ENCODE measurements at regions not wholly inside any gene's neighbourhood (a gene's known extent, or its start where the extent isn't known, plus 50 kb on each side); places are given as distances from the start of the nearest gene placed in this dataset.

DNA sequence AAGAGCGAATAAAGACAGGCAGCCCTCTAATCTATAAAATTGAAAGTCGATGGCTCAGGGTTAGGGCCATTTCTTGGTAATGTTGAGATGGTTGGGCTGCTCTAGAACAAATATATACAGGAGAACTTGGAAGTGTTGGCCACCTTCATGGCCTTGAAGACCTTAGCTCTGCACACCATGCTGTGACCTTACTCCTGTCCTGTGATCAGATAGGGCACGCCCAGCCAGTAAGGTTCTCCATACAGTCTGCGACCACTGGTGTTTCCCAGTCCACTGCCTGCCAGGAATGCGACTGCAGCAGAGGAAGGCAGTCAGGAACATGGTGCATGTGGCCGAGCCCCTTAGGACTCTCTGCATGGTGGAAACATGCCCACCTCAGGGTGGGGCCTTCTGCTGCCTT is 73.2 kb upstream of the PSMA6 start:
- TF ChIP-seq CTCF (conservative IDR thresholded peaks at IDR 0.05; ENCODE audit: low read depth, low read length): no peak
- TF ChIP-seq EZH2phosphoT487 (IDR thresholded peaks at IDR 0.05; ENCODE audit: borderline replicate concordance, low read length): no peak
- no peak for TF ChIP-seq EZH2 (IDR thresholded peaks at IDR 0.05; ENCODE audit: low read length, unreplicated experiment)

Measured in PC-3 (cell line).